ENCODE measurements at regions not wholly inside any gene's neighbourhood (a gene's known extent, or its start where the extent isn't known, plus 50 kb on each side); places are given as distances from the start of the nearest gene placed in this dataset.

DNA sequence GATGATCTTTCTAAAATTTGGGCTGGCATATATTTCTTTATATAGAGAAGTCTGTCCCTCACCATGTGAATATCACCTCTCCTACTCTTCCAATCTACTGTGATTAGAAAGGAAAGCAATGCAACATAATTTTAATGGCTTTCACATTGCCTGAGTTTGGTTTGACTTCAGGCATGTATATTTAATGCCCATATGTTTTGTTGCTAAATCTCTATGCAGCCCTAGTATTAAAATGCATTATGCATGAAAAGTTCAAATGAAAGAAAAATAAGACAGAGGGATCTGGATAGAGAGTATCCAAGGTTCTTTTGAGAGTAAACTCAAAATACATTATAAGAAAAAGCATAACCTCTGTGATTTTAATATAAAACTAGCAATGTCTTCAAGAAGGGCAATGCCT lies 518.3 kb downstream of the PRR16 start:
- TF ChIP-seq, protein P1, sequence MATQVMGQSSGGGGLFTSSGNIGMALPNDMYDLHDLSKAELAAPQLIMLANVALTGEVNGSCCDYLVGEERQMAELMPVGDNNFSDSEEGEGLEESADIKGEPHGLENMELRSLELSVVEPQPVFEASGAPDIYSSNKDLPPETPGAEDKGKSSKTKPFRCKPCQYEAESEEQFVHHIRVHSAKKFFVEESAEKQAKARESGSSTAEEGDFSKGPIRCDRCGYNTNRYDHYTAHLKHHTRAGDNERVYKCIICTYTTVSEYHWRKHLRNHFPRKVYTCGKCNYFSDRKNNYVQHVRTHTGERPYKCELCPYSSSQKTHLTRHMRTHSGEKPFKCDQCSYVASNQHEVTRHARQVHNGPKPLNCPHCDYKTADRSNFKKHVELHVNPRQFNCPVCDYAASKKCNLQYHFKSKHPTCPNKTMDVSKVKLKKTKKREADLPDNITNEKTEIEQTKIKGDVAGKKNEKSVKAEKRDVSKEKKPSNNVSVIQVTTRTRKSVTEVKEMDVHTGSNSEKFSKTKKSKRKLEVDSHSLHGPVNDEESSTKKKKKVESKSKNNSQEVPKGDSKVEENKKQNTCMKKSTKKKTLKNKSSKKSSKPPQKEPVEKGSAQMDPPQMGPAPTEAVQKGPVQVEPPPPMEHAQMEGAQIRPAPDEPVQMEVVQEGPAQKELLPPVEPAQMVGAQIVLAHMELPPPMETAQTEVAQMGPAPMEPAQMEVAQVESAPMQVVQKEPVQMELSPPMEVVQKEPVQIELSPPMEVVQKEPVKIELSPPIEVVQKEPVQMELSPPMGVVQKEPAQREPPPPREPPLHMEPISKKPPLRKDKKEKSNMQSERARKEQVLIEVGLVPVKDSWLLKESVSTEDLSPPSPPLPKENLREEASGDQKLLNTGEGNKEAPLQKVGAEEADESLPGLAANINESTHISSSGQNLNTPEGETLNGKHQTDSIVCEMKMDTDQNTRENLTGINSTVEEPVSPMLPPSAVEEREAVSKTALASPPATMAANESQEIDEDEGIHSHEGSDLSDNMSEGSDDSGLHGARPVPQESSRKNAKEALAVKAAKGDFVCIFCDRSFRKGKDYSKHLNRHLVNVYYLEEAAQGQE (IDR thresholded peaks at IDR 0.05; ENCODE audit: low read depth, low read length), result no peak
- TF ChIP-seq, protein P2, sequence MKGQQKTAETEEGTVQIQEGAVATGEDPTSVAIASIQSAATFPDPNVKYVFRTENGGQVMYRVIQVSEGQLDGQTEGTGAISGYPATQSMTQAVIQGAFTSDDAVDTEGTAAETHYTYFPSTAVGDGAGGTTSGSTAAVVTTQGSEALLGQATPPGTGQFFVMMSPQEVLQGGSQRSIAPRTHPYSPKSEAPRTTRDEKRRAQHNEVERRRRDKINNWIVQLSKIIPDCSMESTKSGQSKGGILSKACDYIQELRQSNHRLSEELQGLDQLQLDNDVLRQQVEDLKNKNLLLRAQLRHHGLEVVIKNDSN (IDR thresholded peaks at IDR 0.05; ENCODE audit: borderline replicate concordance, low read depth), result no peak
- TF ChIP-seq POLR2AphosphoS5 (IDR thresholded peaks at IDR 0.05; ENCODE audit: low read depth, low read length), result no peak
- TF ChIP-seq, protein P3, sequence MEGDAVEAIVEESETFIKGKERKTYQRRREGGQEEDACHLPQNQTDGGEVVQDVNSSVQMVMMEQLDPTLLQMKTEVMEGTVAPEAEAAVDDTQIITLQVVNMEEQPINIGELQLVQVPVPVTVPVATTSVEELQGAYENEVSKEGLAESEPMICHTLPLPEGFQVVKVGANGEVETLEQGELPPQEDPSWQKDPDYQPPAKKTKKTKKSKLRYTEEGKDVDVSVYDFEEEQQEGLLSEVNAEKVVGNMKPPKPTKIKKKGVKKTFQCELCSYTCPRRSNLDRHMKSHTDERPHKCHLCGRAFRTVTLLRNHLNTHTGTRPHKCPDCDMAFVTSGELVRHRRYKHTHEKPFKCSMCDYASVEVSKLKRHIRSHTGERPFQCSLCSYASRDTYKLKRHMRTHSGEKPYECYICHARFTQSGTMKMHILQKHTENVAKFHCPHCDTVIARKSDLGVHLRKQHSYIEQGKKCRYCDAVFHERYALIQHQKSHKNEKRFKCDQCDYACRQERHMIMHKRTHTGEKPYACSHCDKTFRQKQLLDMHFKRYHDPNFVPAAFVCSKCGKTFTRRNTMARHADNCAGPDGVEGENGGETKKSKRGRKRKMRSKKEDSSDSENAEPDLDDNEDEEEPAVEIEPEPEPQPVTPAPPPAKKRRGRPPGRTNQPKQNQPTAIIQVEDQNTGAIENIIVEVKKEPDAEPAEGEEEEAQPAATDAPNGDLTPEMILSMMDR (IDR thresholded peaks at IDR 0.05), result no peak
- TF ChIP-seq RFX5 (IDR thresholded peaks at IDR 0.05; ENCODE audit: low read length), result no peak
- no peak for TF ChIP-seq EP300 (IDR thresholded peaks at IDR 0.05; ENCODE audit: borderline replicate concordance in 1 of 2, low read depth in 1 of 2, low read length in 1 of 2)

Measured in SK-N-SH (cell line).